GM10248 (cell line): ENCODE measurements at regions not wholly inside any gene's neighbourhood (a gene's known extent, or its start where the extent isn't known, plus 50 kb on each side); places are given as distances from the start of the nearest gene placed in this dataset.

Experiments used
- CTCF ChIA-PET: fragments of 300-600 bp; sonication (Branson Sonifier 250); formaldehyde crosslinking; extraction: SDS; loops from one replicate; lab custom pipeline; 2021; ENCODE audit warnings: antibody characterized with exemption; lab: Yijun Ruan, JAX
- POLR2A ChIA-PET: fragments of 350-650 bp; sonication (Branson Sonifier 250); formaldehyde crosslinking; extraction: SDS; loops from one replicate; lab custom pipeline; 2020; ENCODE audit warnings: antibody characterized with exemption; lab: Yijun Ruan, JAX
- DNase-seq: peaks from one replicate; pipeline ENCODE4 v3.0.0; 2012; ENCODE audit errors: extremely low spot score
- TF ChIP-seq, protein P1 (sequence below): IDR thresholded peaks from 2 replicates; pipeline ENCODE4 v1.5.1; 2012; ENCODE audit warnings: mild to moderate bottlenecking, low read depth; ENCODE audit errors: extremely low read depth, missing control alignments, control extremely low read depth

DNA sequence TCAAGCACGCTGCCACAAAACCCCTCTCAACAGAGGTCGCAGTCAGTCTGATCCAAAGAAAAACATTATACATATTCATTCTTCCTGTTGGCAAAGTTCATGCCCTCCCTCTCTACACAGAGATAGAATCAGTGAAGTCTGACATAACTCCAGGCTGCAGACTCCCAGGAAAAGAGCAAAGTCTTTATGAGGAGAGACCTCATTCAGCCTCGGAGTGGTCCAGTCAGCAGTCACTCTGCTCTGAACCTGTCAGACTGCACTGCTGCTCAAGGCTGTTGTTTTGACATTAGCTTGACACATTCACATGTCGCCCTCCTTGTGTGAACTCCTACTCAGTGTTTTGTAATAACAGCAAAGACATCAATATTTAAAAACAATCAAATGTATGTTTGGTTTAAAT is 241.2 kb upstream of the G2E3 start:
- TF ChIP-seq, protein P1, sequence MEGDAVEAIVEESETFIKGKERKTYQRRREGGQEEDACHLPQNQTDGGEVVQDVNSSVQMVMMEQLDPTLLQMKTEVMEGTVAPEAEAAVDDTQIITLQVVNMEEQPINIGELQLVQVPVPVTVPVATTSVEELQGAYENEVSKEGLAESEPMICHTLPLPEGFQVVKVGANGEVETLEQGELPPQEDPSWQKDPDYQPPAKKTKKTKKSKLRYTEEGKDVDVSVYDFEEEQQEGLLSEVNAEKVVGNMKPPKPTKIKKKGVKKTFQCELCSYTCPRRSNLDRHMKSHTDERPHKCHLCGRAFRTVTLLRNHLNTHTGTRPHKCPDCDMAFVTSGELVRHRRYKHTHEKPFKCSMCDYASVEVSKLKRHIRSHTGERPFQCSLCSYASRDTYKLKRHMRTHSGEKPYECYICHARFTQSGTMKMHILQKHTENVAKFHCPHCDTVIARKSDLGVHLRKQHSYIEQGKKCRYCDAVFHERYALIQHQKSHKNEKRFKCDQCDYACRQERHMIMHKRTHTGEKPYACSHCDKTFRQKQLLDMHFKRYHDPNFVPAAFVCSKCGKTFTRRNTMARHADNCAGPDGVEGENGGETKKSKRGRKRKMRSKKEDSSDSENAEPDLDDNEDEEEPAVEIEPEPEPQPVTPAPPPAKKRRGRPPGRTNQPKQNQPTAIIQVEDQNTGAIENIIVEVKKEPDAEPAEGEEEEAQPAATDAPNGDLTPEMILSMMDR, result no peak
- POLR2A ChIA-PET, result no interaction called here
- DNase-seq, result no peak
- CTCF ChIA-PET, result interaction anchor here (1.4 kb wide), 1 partner anchor 15 kb away, joined by 6 read pairs; no protein-coding TSS in a partner anchor

DNA sequence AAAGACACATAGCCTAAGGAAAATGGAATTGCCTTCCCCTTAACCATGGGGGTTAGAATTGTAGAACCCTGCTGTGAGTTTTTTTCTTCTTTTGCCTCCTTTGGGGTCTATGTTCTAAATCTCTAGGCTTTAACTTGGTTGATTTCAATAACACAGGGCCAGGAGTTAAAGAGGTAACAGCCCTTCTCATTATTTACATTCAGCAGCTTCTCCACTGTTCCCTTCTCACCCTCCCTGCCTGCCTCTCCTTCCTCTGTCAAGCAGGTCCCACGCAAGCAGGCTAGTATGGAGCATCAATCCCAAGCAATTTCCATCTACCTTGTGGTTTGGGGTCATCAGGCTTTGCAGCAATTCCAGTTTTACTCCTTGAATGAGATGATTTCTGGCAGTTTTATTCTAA is 236.1 kb upstream of the G2E3 start:
- TF ChIP-seq, protein P1, result no peak
- ChIA-PET POLR2A (no interaction called here), CTCF (no interaction called here)
- no peak for DNase-seq

DNA sequence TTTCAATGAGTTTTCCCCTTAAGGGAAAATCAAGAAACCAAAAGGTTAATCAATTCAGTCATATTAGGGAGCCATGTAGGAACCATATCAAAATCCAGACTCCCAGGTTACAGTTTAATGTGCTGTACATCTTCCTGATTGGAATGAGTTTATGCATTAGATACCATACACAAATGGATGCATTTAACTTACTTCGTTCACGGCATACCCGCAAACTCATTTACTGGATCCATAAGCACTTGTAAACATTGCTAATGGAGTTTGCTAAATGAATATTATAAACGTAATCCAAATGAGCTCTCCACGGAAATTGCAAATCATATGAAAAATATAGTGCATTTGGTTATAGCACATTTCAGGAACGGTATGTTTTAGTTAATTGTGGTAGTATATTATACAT is 228.9 kb upstream of the G2E3 start:
- POLR2A ChIA-PET, result no interaction called here
- TF ChIP-seq, protein P1, result no peak
- DNase-seq, result no peak
- CTCF ChIA-PET, result no interaction called here

DNA sequence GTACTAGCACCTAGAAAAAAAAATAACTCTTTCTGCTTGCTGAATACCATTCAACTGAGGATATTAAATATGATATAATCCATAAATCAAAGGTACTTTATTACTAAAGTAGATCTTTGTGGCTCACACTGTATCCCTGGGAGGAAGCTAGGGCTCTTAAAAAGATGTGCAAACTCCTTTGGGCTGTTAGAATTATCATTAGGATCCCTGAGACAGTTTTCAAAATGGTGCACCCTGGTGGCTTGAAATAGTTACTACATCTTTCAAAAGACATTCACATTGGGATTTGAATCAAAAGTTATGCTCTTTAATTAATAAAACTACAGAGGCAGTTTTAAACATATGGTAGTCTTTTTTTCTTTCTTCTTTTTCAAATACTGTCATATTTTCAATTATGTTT is 228.5 kb upstream of the G2E3 start:
- DNase-seq, result no peak
- ChIA-PET POLR2A (no interaction called here), CTCF (interaction anchor here (1.1 kb wide), 1 partner anchor 9 kb away, joined by 5 read pairs; no protein-coding TSS in a partner anchor)
- TF ChIP-seq, protein P1, result no peak

DNA sequence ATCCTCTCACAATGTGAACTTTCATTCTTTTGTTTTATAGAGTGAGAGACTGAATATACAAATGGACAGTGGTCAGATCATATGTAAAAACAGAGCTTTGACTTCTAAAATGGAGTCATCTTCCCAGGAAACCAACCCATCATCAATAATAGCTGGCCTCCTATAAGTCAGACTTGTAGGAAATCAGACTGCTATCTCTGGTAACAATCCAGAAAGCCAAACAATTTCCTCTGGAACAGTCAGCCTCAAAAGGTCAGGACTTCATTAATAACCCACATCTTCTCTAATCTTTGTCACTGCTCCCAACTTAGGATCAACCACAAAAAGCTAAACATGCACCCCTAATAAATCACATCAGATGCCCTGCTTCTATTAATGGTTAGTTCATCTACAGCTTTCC is 227.9 kb upstream of the G2E3 start:
- POLR2A ChIA-PET, result no interaction called here
- CTCF ChIA-PET, result interaction anchor here (1.1 kb wide), 2 partner anchors 8 to 61 kb away, joined by 3 to 5 read pairs; no protein-coding TSS in a partner anchor
- no peak for DNase-seq
- TF ChIP-seq, protein P1, result no peak

DNA sequence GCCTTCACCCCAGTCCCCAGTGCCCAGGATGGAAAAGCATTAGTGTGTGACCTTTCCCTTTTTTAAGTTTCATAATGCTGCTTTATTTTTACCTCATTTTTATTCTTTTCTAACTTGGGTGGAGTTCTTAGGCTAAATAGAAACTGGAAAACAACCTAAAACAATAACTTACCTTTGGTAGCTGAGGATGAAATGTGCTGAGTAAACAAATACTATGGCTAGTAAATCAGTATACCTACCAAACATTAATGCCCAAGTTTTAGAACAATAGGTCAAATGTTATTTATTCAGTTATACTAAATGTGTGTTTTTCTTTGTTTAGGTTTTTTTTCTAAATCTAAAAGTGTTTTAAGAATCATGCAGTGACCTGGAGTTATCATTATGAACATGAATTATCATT is 226.6 kb upstream of the G2E3 start:
- no peak for DNase-seq
- CTCF ChIA-PET, result interaction anchor here (0.9 to 2.0 kb wide), 3 partner anchors 13 to 49 kb away, joined by 3 to 6 read pairs (median 3); no protein-coding TSS in a partner anchor
- POLR2A ChIA-PET, result no interaction called here
- TF ChIP-seq, protein P1, result no peak

DNA sequence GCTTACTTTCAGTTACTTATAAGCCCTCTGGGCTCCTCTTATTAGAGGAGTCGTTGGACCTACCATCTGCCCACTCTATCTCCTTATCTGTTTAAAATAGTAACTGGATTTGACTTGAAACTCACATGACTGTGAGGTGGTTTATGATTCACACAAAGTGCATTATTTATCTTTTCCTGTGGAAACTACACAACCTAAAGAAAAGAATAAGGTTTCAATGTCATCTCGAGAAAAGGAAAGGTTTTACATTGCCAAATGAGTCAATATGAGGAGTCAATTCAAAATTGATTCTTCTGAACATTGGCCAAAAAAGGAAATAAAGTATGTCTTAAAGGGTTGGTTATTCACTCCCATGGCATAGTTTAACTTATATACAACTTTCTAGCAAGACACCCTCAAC is 225.0 kb upstream of the G2E3 start:
- TF ChIP-seq, protein P1, result no peak
- CTCF ChIA-PET, result interaction anchor here (2.0 kb wide), 1 partner anchor 16 kb away, joined by 6 read pairs; no protein-coding TSS in a partner anchor
- POLR2A ChIA-PET, result no interaction called here
- no peak for DNase-seq
